ENCODE measurements at regions not wholly inside any gene's neighbourhood (a gene's known extent, or its start where the extent isn't known, plus 50 kb on each side); places are given as distances from the start of the nearest gene placed in this dataset.
"Not testable (repeated sequence)": the region's sequence is repeated elsewhere in the genome, so short reads cannot be mapped to it uniquely, and the experiment has no call there.

GRCh38 chr16:85449191-85449884, 163.8 kb upstream of the GSE1 start:
- Histone ChIP-seq H3K27ac (ENCODE audit: low read depth, low read length) (peak overlapping the region; percentile 57), H3K4me1 (ENCODE audit: control insufficient read depth in 5 of 5, insufficient read depth in 5 of 5, low read length in 5 of 5) (peaks cover 0 to 52% (median 32%) of the 10 kb centered on the region in 5 donors), H3K9me3 (ENCODE audit: control insufficient read depth in 5 of 5, low read length in 5 of 5) (no peaks in the 10 kb centered on the region), H3K36me3 (ENCODE audit: control insufficient read depth in 5 of 5, insufficient read depth in 5 of 5, low read length in 5 of 5) (no peaks in the 10 kb centered on the region), H3K9ac (ENCODE audit: low read length in 5 of 5) (peak overlapping the region in 1 of 5 donors; percentile 19), H3K27me3 (ENCODE audit: control insufficient read depth in 5 of 5, insufficient read depth in 4 of 5, low read length in 5 of 5) (no peaks in the 10 kb centered on the region), H3K4me3 (ENCODE audit: low read depth in 1 of 5, low read length in 5 of 5) (no peak overlapping the region)

- no peaks in the 10 kb centered on the region for H3K9me3 ChIP-seq (ENCODE audit: control insufficient read depth in 5 of 5, low read length in 5 of 5)
- H3K9ac ChIP-seq (ENCODE audit: low read length in 5 of 5): no peak overlapping the region
- no peak overlapping the region for H3K4me3 ChIP-seq (ENCODE audit: low read depth in 1 of 5, low read length in 5 of 5)
- no peaks in the 10 kb centered on the region for H3K27me3 ChIP-seq (ENCODE audit: control insufficient read depth in 5 of 5, insufficient read depth in 4 of 5, low read length in 5 of 5)
- no peaks in the 10 kb centered on the region for H3K36me3 ChIP-seq (ENCODE audit: control insufficient read depth in 5 of 5, insufficient read depth in 5 of 5, low read length in 5 of 5)
- H3K27ac ChIP-seq (ENCODE audit: low read depth, low read length): no peak overlapping the region
- H3K4me1 ChIP-seq (ENCODE audit: control insufficient read depth in 5 of 5, insufficient read depth in 5 of 5, low read length in 5 of 5): peaks cover 0 to 52% (median 32%) of the 10 kb centered on the region in 5 donors
Observed at GRCh38 chr16:85449885-85450245, 163.3 kb upstream of the GSE1 start.

GRCh38 chr16:85451142-85451541, 162.0 kb upstream of the GSE1 start:
- not testable (repeated sequence) for H3K4me3 ChIP-seq (ENCODE audit: low read depth in 1 of 5, low read length in 5 of 5); H3K36me3 ChIP-seq (ENCODE audit: control insufficient read depth in 5 of 5, insufficient read depth in 5 of 5, low read length in 5 of 5); H3K9ac ChIP-seq (ENCODE audit: low read length in 5 of 5); H3K27ac ChIP-seq (ENCODE audit: low read depth, low read length); H3K27me3 ChIP-seq (ENCODE audit: control insufficient read depth in 5 of 5, insufficient read depth in 4 of 5, low read length in 5 of 5); H3K9me3 ChIP-seq (ENCODE audit: control insufficient read depth in 5 of 5, low read length in 5 of 5)
- peaks cover 0 to 43% (median 21%) of the 10 kb centered on the region in 5 donors for H3K4me1 ChIP-seq (ENCODE audit: control insufficient read depth in 5 of 5, insufficient read depth in 5 of 5, low read length in 5 of 5)

GRCh38 chr16:85451641-85452363, 161.3 kb upstream of the GSE1 start:
- Histone ChIP-seq H3K9ac (ENCODE audit: low read length in 5 of 5) (no peak overlapping the region), H3K27ac (ENCODE audit: low read depth, low read length) (no peak overlapping the region), H3K9me3 (ENCODE audit: control insufficient read depth in 5 of 5, low read length in 5 of 5) (no peaks in the 10 kb centered on the region), H3K27me3 (ENCODE audit: control insufficient read depth in 5 of 5, insufficient read depth in 4 of 5, low read length in 5 of 5) (no peaks in the 10 kb centered on the region), H3K4me3 (ENCODE audit: low read depth in 1 of 5, low read length in 5 of 5) (no peak overlapping the region), H3K4me1 (ENCODE audit: control insufficient read depth in 5 of 5, insufficient read depth in 5 of 5, low read length in 5 of 5) (peaks cover 0 to 39% (median 19%) of the 10 kb centered on the region in 5 donors), H3K36me3 (ENCODE audit: control insufficient read depth in 5 of 5, insufficient read depth in 5 of 5, low read length in 5 of 5) (no peaks in the 10 kb centered on the region)

GRCh38 chr16:85452364-85453193, 160.5 kb upstream of the GSE1 start:
- Histone ChIP-seq H3K27me3 (ENCODE audit: control insufficient read depth in 5 of 5, insufficient read depth in 4 of 5, low read length in 5 of 5) (no peaks in the 10 kb centered on the region), H3K4me3 (ENCODE audit: low read depth in 1 of 5, low read length in 5 of 5) (no peak overlapping the region), H3K4me1 (ENCODE audit: control insufficient read depth in 5 of 5, insufficient read depth in 5 of 5, low read length in 5 of 5) (peaks cover 0 to 39% (median 22%) of the 10 kb centered on the region in 5 donors), H3K36me3 (ENCODE audit: control insufficient read depth in 5 of 5, insufficient read depth in 5 of 5, low read length in 5 of 5) (no peaks in the 10 kb centered on the region), H3K9ac (ENCODE audit: low read length in 5 of 5) (no peak overlapping the region), H3K27ac (ENCODE audit: low read depth, low read length) (no peak overlapping the region), H3K9me3 (ENCODE audit: control insufficient read depth in 5 of 5, low read length in 5 of 5) (no peaks in the 10 kb centered on the region)

- H3K4me1 ChIP-seq (ENCODE audit: control insufficient read depth in 5 of 5, insufficient read depth in 5 of 5, low read length in 5 of 5): peaks cover 0 to 42% (median 25%) of the 10 kb centered on the region in 5 donors
- no peak overlapping the region for H3K9ac ChIP-seq (ENCODE audit: low read length in 5 of 5)
- H3K36me3 ChIP-seq (ENCODE audit: control insufficient read depth in 5 of 5, insufficient read depth in 5 of 5, low read length in 5 of 5): no peaks in the 10 kb centered on the region
- no peak overlapping the region for H3K4me3 ChIP-seq (ENCODE audit: low read depth in 1 of 5, low read length in 5 of 5)
- no peak overlapping the region for H3K27ac ChIP-seq (ENCODE audit: low read depth, low read length)
- no peaks in the 10 kb centered on the region for H3K27me3 ChIP-seq (ENCODE audit: control insufficient read depth in 5 of 5, insufficient read depth in 4 of 5, low read length in 5 of 5)
- no peaks in the 10 kb centered on the region for H3K9me3 ChIP-seq (ENCODE audit: control insufficient read depth in 5 of 5, low read length in 5 of 5)
Observed at GRCh38 chr16:85453194-85453678, 159.9 kb upstream of the GSE1 start.

- no peaks in the 10 kb centered on the region for H3K27me3 ChIP-seq (ENCODE audit: control insufficient read depth in 5 of 5, insufficient read depth in 4 of 5, low read length in 5 of 5)
- no peaks in the 10 kb centered on the region for H3K9me3 ChIP-seq (ENCODE audit: control insufficient read depth in 5 of 5, low read length in 5 of 5)
- no peak overlapping the region for H3K9ac ChIP-seq (ENCODE audit: low read length in 5 of 5)
- no peaks in the 10 kb centered on the region for H3K36me3 ChIP-seq (ENCODE audit: control insufficient read depth in 5 of 5, insufficient read depth in 5 of 5, low read length in 5 of 5)
- no peak overlapping the region for H3K27ac ChIP-seq (ENCODE audit: low read depth, low read length)
- no peak overlapping the region for H3K4me3 ChIP-seq (ENCODE audit: low read depth in 1 of 5, low read length in 5 of 5)
- H3K4me1 ChIP-seq (ENCODE audit: control insufficient read depth in 5 of 5, insufficient read depth in 5 of 5, low read length in 5 of 5): peaks cover 0 to 42% (median 24%) of the 10 kb centered on the region in 5 donors
Observed at GRCh38 chr16:85453703-85454102, 159.4 kb upstream of the GSE1 start.

GRCh38 chr16:85454171-85454872, 158.8 kb upstream of the GSE1 start:
- no peak overlapping the region for H3K9ac ChIP-seq (ENCODE audit: low read length in 5 of 5)
- no peaks in the 10 kb centered on the region for H3K9me3 ChIP-seq (ENCODE audit: control insufficient read depth in 5 of 5, low read length in 5 of 5)
- no peak overlapping the region for H3K27ac ChIP-seq (ENCODE audit: low read depth, low read length)
- peaks cover 4 to 42% (median 24%) of the 10 kb centered on the region in 5 donors for H3K4me1 ChIP-seq (ENCODE audit: control insufficient read depth in 5 of 5, insufficient read depth in 5 of 5, low read length in 5 of 5)
- H3K36me3 ChIP-seq (ENCODE audit: control insufficient read depth in 5 of 5, insufficient read depth in 5 of 5, low read length in 5 of 5): no peaks in the 10 kb centered on the region
- H3K4me3 ChIP-seq (ENCODE audit: low read depth in 1 of 5, low read length in 5 of 5): no peak overlapping the region
- no peaks in the 10 kb centered on the region for H3K27me3 ChIP-seq (ENCODE audit: control insufficient read depth in 5 of 5, insufficient read depth in 4 of 5, low read length in 5 of 5)

- peaks cover 10 to 49% (median 33%) of the 10 kb centered on the region in 5 donors for H3K4me1 ChIP-seq (ENCODE audit: control insufficient read depth in 5 of 5, insufficient read depth in 5 of 5, low read length in 5 of 5)
- H3K27me3 ChIP-seq (ENCODE audit: control insufficient read depth in 5 of 5, insufficient read depth in 4 of 5, low read length in 5 of 5): no peaks in the 10 kb centered on the region
- H3K9ac ChIP-seq (ENCODE audit: low read length in 5 of 5): no peak overlapping the region
- no peaks in the 10 kb centered on the region for H3K36me3 ChIP-seq (ENCODE audit: control insufficient read depth in 5 of 5, insufficient read depth in 5 of 5, low read length in 5 of 5)
- no peak overlapping the region for H3K4me3 ChIP-seq (ENCODE audit: low read depth in 1 of 5, low read length in 5 of 5)
- no peak overlapping the region for H3K27ac ChIP-seq (ENCODE audit: low read depth, low read length)
- H3K9me3 ChIP-seq (ENCODE audit: control insufficient read depth in 5 of 5, low read length in 5 of 5): no peaks in the 10 kb centered on the region
Observed at GRCh38 chr16:85455534-85455933, 157.6 kb upstream of the GSE1 start.

All from subcutaneous abdominal adipose tissue (tissue), 5 donors.